IMR-90 (cell line): ENCODE measurements at regions not wholly inside any gene's neighbourhood (a gene's known extent, or its start where the extent isn't known, plus 50 kb on each side); places are given as distances from the start of the nearest gene placed in this dataset.

Experiments used
- ATAC-seq: fragments of 200-7000 bp; cut with Tn5 transposase; 2 replicates; pipeline ENCODE4 v1.9.1; 2020; ENCODE audit warnings: low read depth, mild to moderate bottlenecking, moderate library complexity
- BruUV-seq: library from RNA; stranded (reverse); fragments of 400-500 nt; replicated peaks from 2 replicates; lab custom pipeline; 2021; lab: Mats Ljungman, UMichigan
- CTCF ChIA-PET: fragments of 300-600 bp; formaldehyde crosslinking; extraction: SDS; loops from one replicate; lab custom pipeline; 2021; ENCODE audit warnings: antibody characterized with exemption; lab: Yijun Ruan, JAX
- POLR2A ChIA-PET: fragments of 300-600 bp; sonication (Branson Sonifier 250); formaldehyde crosslinking; loops from one replicate; lab custom pipeline; 2022; ENCODE audit warnings: antibody characterized with exemption; ENCODE audit not compliant: unreplicated experiment; lab: Charles Lee
- DNase-seq: peaks from one replicate; pipeline ENCODE4 v3.0.0; 2013
- H2AFZ ChIP-seq: replicated peaks from 2 replicates; pipeline ENCODE3; 2013; ENCODE audit warnings: low read length, mild to moderate bottlenecking; ENCODE audit not compliant: poor library complexity
- H2AK5ac ChIP-seq: 2 replicates; pipeline ENCODE4 v1.6.1; 2013; ENCODE audit warnings: low read depth, low read length, inconsistent platforms
- H2AK9ac ChIP-seq: replicated peaks from 2 replicates; pipeline ENCODE3; 2013; ENCODE audit warnings: mild to moderate bottlenecking, low read depth, low read length, moderate library complexity; ENCODE audit not compliant: poor library complexity
- H2BK120ac ChIP-seq: 2 replicates; pipeline ENCODE4 v1.6.1; 2013; ENCODE audit warnings: low read depth, low read length, inconsistent platforms
- H2BK15ac ChIP-seq: 3 replicates; pipeline ENCODE4 v1.6.1; 2013; ENCODE audit warnings: low read depth, low read length, inconsistent platforms
- H2BK20ac ChIP-seq: 2 replicates; pipeline ENCODE4 v1.6.1; 2013; ENCODE audit warnings: low read depth, mild to moderate bottlenecking, inconsistent platforms, low read length, moderate library complexity
- H2BK5ac ChIP-seq: 2 replicates; pipeline ENCODE4 v1.6.1; 2013; ENCODE audit warnings: mild to moderate bottlenecking, low read depth, low read length, inconsistent platforms; ENCODE audit not compliant: poor library complexity, severe bottlenecking
- H3K14ac ChIP-seq: replicated peaks from 2 replicates; pipeline ENCODE4 v1.6.1; 2013; ENCODE audit warnings: low read depth, low read length, inconsistent platforms
- H3K18ac ChIP-seq: 2 replicates; pipeline ENCODE4 v1.6.1; 2013; ENCODE audit warnings: low read depth, low read length, control low read depth
- H3K23ac ChIP-seq: 2 replicates; pipeline ENCODE4 v1.6.1; 2013; ENCODE audit warnings: low read depth, low read length, inconsistent platforms
- H3K27ac ChIP-seq: 2 replicates; pipeline ENCODE4 v1.5.1; 2013; ENCODE audit warnings: mild to moderate bottlenecking, control low read depth, low read length; ENCODE audit not compliant: insufficient read depth
- H3K27me3 ChIP-seq: 2 replicates; pipeline ENCODE4 v1.6.1; 2013; ENCODE audit warnings: low read length; ENCODE audit not compliant: control insufficient read depth, insufficient read depth
- H3K36me3 ChIP-seq: 2 replicates; pipeline ENCODE4 v1.6.1; 2013; ENCODE audit warnings: low read length, mixed read lengths; ENCODE audit not compliant: control insufficient read depth, insufficient read depth
- H3K4ac ChIP-seq: 2 replicates; pipeline ENCODE4 v1.6.1; 2013; ENCODE audit warnings: low read depth, low read length, inconsistent platforms
- H3K4me1 ChIP-seq: 2 replicates; pipeline ENCODE4 v1.6.1; 2013; ENCODE audit warnings: low read length, mixed read lengths; ENCODE audit not compliant: control insufficient read depth, insufficient read depth
- H3K4me2 ChIP-seq: 2 replicates; pipeline ENCODE4 v1.6.1; 2013; ENCODE audit warnings: low read depth, mild to moderate bottlenecking, control low read depth, low read length, moderate library complexity
- H3K4me3 ChIP-seq: 2 replicates; pipeline ENCODE4 v1.5.1; 2013; ENCODE audit warnings: low read depth, mild to moderate bottlenecking, control low read depth, low read length, moderate library complexity; ENCODE audit not compliant: insufficient read depth
- H3K56ac ChIP-seq: 2 replicates; pipeline ENCODE4 v1.6.1; 2013; ENCODE audit warnings: low read length, inconsistent platforms; ENCODE audit not compliant: insufficient read depth; ENCODE audit errors: extremely low read depth
- H3K79me1 ChIP-seq, 2 experiments: 2 replicates each; pipeline ENCODE4 v1.6.1; 2013; ENCODE audit warnings: low read length in 2 of 2, inconsistent platforms in 1 of 2, low read depth in 1 of 2
- H3K9ac ChIP-seq: 2 replicates; pipeline ENCODE4 v1.6.1; 2013; ENCODE audit warnings: low read depth, low read length, control low read depth
- H3K9me1 ChIP-seq: 2 replicates; pipeline ENCODE4 v1.6.1; 2013; ENCODE audit warnings: low read length, inconsistent platforms; ENCODE audit not compliant: insufficient read depth
- H3K9me3 ChIP-seq: 2 replicates; pipeline ENCODE4 v1.6.1; 2013; ENCODE audit warnings: low read length; ENCODE audit not compliant: control insufficient read depth, insufficient read depth
- H4K20me1 ChIP-seq: 2 replicates; pipeline ENCODE4 v1.6.1; 2013; ENCODE audit warnings: low read length, inconsistent platforms; ENCODE audit not compliant: insufficient read depth
- H4K5ac ChIP-seq: 2 replicates; pipeline ENCODE4 v1.6.1; 2013; ENCODE audit warnings: mild to moderate bottlenecking, low read depth, low read length, control low read depth
- H4K8ac ChIP-seq, 2 experiments: 2 replicates each; pipeline ENCODE4 v1.6.1; 2013; ENCODE audit warnings: low read depth in 2 of 2, low read length in 2 of 2, control low read depth in 1 of 2, inconsistent platforms in 1 of 2
- H4K91ac ChIP-seq: 2 replicates; pipeline ENCODE4 v1.6.1; 2013; ENCODE audit warnings: low read depth, low read length, inconsistent platforms; ENCODE audit not compliant: insufficient read depth
- BHLHE40 ChIP-seq: fragments of 150-350 bp; IDR thresholded peaks from 2 replicates; pipeline ENCODE4 v1.6.1; 2016; ENCODE audit warnings: mild to moderate bottlenecking, low read depth, low read length
- CEBPB ChIP-seq: IDR thresholded peaks from 2 replicates; pipeline ENCODE4 v1.6.1; 2012; ENCODE audit warnings: low read depth, low read length, improper control_type of control experiment
- CHD1 ChIP-seq: IDR thresholded peaks from 2 replicates; pipeline ENCODE4 v1.6.1; 2012; ENCODE audit warnings: low read depth, low read length, improper control_type of control experiment
- CTCF ChIP-seq: conservative IDR thresholded peaks from 2 replicates; pipeline ENCODE4 v1.5.1; 2012; ENCODE audit warnings: mild to moderate bottlenecking, low read depth, low read length, improper control_type of control experiment
- ELK1 ChIP-seq: fragments of 150-350 bp; IDR thresholded peaks from 2 replicates; pipeline ENCODE4 v1.6.1; 2016; ENCODE audit warnings: low read depth, mild to moderate bottlenecking, low read length, moderate library complexity, borderline replicate concordance
- FOS ChIP-seq: fragments of 150-350 bp; IDR thresholded peaks from 2 replicates; pipeline ENCODE4 v1.6.1; 2016; ENCODE audit warnings: low read depth, low read length
- MAFK ChIP-seq: IDR thresholded peaks from 2 replicates; pipeline ENCODE4 v1.6.1; 2012; ENCODE audit warnings: low read depth, low read length, improper control_type of control experiment
- MAZ ChIP-seq: IDR thresholded peaks from 2 replicates; pipeline ENCODE4 v1.6.1; 2012; ENCODE audit warnings: low read depth, mild to moderate bottlenecking, low read length, improper control_type of control experiment, moderate library complexity, borderline replicate concordance
- MXI1 ChIP-seq: IDR thresholded peaks from 2 replicates; pipeline ENCODE4 v1.6.1; 2012; ENCODE audit warnings: low read depth, mild to moderate bottlenecking, low read length, moderate library complexity, borderline replicate concordance
- NFE2L2 ChIP-seq: fragments of 150-350 bp; IDR thresholded peaks from 2 replicates; pipeline ENCODE4 v1.6.1; 2016; ENCODE audit warnings: low read depth, mild to moderate bottlenecking, low read length
- POLR2A ChIP-seq: IDR thresholded peaks from 2 replicates; pipeline ENCODE4 v1.6.1; 2012; ENCODE audit warnings: mild to moderate bottlenecking, low read depth, low read length
- RAD21 ChIP-seq: IDR thresholded peaks from 2 replicates; pipeline ENCODE4 v1.6.1; 2012; ENCODE audit warnings: low read length, improper control_type of control experiment
- RCOR1 ChIP-seq: IDR thresholded peaks from 2 replicates; pipeline ENCODE4 v1.6.1; 2012; ENCODE audit warnings: mild to moderate bottlenecking, low read length, improper control_type of control experiment; ENCODE audit not compliant: insufficient replicate concordance
- RFX5 ChIP-seq: IDR thresholded peaks from 2 replicates; pipeline ENCODE4 v1.8.0; 2012; ENCODE audit warnings: low read depth, mild to moderate bottlenecking, low read length, moderate library complexity
- SMC3 ChIP-seq: fragments of 150-350 bp; IDR thresholded peaks from 2 replicates; pipeline ENCODE4 v1.6.1; 2016; ENCODE audit warnings: low read depth, mild to moderate bottlenecking, antibody characterized with exemption, low read length, moderate library complexity
- USF2 ChIP-seq: fragments of 150-350 bp; IDR thresholded peaks from 2 replicates; pipeline ENCODE4 v1.6.1; 2017; ENCODE audit warnings: mild to moderate bottlenecking, antibody characterized with exemption, low read length, low read depth
- WGBS, 2 experiments: methylation state at CpG; one replicate each; pipeline versions ENCODE4 v1.1.5 to v1.1.7; 2013; ENCODE audit warnings: missing lambda C conversion rate in 2 of 2; ENCODE audit not compliant: insufficient read length in 1 of 2; ENCODE audit errors: extremely low coverage in 2 of 2; 5-methylcytosine and 5-hydroxymethylcytosine counted together
- dilution Hi-C: fragments of 300-500 bp; cut with HindIII; formaldehyde crosslinking; loops from one replicate; pipeline ENCODE4 v1.14.3; 2018; ENCODE audit warnings: low sequenced_read_pairs; ENCODE audit not compliant: unreplicated experiment
- in situ Hi-C: fragments of 300-500 bp; cut with MboI; formaldehyde crosslinking; loops from 3 replicates; pipeline ENCODE4 v1.14.3; 2019; ENCODE audit warnings: low sequenced_read_pairs, inconsistent platforms, mixed read lengths
- intact Hi-C: fragments of 100-400 bp; cut with micrococcal nuclease; formaldehyde crosslinking; loops from 2 replicates; pipeline ENCODE4 v1.10.0; 2022

GRCh38 chr2:217398860-217399259, 539.0 kb upstream of the TNP1 start:
- H3K79me1 ChIP-seq: peaks cover 0 to 17% of the 10 kb centered on the region in 2 experiments; a peak in 1 of 4 replicates
- H3K4ac ChIP-seq: peak overlapping the region; percentile 99
- in situ Hi-C loops (no loop called here), dilution Hi-C loops (no loop called here), intact Hi-C loops (no loop called here)
- DNase-seq (no peak), ATAC-seq (no peak; the same call in 1 of the 2 replicates)
- H3K36me3 ChIP-seq: no peaks in the 10 kb centered on the region
- H4K20me1 ChIP-seq: no peaks in the 10 kb centered on the region
- H3K18ac ChIP-seq: peak overlapping the region; percentile 76
- peak overlapping the region; percentile 34 for H3K9ac ChIP-seq
- peak overlapping the region; percentile 82 for H2AK9ac ChIP-seq
- H2AFZ ChIP-seq: peak overlapping the region; percentile 74
- H3K23ac ChIP-seq: peak overlapping the region; percentile 98
- no TSS peak for BruUV-seq
- H2BK5ac ChIP-seq: peak overlapping the region; percentile 93
- H3K4me3 ChIP-seq: no peak overlapping the region
- H4K5ac ChIP-seq: peak overlapping the region; percentile 80
- peak overlapping the region; percentile 100 for H2AK5ac ChIP-seq
- peak overlapping the region; percentile 98 for H4K91ac ChIP-seq
- H3K4me2 ChIP-seq: no peak overlapping the region
- WGBS, 2 experiments: 93% methylated on average over 4 of the region's 9 CpGs; no CpG with 5 or more reads in 1 of the 2 experiments
- peak overlapping the region; percentile 90; the same call in 1 of the 2 replicates for H3K56ac ChIP-seq
- peaks cover 23% of the 10 kb centered on the region for H3K9me1 ChIP-seq
- peak overlapping the region; percentile 94 for H2BK120ac ChIP-seq
- ChIA-PET POLR2A (interaction anchor here (0.6 kb wide), 1 partner anchor 703 kb away, joined by 4 read pairs; the partner anchor contains the start of gene IGFBP5), CTCF (no interaction called here)
- peak overlapping the region; percentile 87 for H3K27ac ChIP-seq
- H4K8ac ChIP-seq: peak overlapping the region; percentile 79 to 91
- H3K27me3 ChIP-seq: no peaks in the 10 kb centered on the region
- H3K14ac ChIP-seq: peak overlapping the region; percentile 92
- peak overlapping the region; percentile 97; the same call in 2 of the 3 replicates for H2BK15ac ChIP-seq
- H3K4me1 ChIP-seq: peaks cover 33% of the 10 kb centered on the region
- H3K9me3 ChIP-seq: no peaks in the 10 kb centered on the region
- no peak for TF ChIP-seq MAZ
- no peak for TF ChIP-seq CTCF
- no peak for TF ChIP-seq RCOR1
- TF ChIP-seq BHLHE40: no peak
- TF ChIP-seq USF2: no peak
- no peak for TF ChIP-seq FOS
- no peak for TF ChIP-seq CEBPB
- TF ChIP-seq NFE2L2: no peak
- no peak for TF ChIP-seq RFX5
- no peak for TF ChIP-seq MAFK
- TF ChIP-seq POLR2A: no peak
- no peak for TF ChIP-seq MXI1
- no peak for TF ChIP-seq RAD21
- no peak for TF ChIP-seq ELK1
- TF ChIP-seq CHD1: no peak
- TF ChIP-seq SMC3: no peak
- peak overlapping the region; percentile 87 for H2BK20ac ChIP-seq
